ENCODE measurements at regions not wholly inside any gene's neighbourhood (a gene's known extent, or its start where the extent isn't known, plus 50 kb on each side); places are given as distances from the start of the nearest gene placed in this dataset.
"Not testable (repeated sequence)": the region's sequence is repeated elsewhere in the genome, so short reads cannot be mapped to it uniquely, and the experiment has no call there.

DNA sequence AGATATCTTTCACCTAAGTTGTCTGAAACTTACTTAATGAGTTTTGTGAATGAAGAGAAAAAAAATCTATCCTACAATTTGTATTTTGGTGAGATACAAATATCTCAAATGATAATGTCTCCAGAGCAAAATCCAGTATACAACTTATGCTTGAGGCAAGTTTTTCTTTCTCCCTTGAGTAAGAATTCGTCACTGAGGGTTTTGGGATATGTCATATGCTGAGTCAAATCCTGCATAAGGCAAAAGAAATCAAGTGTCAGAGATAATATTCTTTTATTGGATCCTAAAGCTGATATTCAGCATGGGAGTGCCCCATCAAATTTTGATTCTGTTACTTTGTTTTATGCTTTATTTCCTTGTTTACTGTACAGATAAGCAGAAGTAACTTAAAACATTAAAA, 1308.6 kb downstream of the ARAP2 start:
- Mint-ChIP-seq H3K27me3 (no peaks in the 10 kb centered on the region), H3K4me3 (no peak overlapping the region), H3K9me3 (peaks cover 10% of the 10 kb centered on the region in 2 donors), H3K4me1 (no peaks in the 10 kb centered on the region), H3K27ac (no peak overlapping the region)
- DNase-seq (no peak), ATAC-seq (no peak)

DNA sequence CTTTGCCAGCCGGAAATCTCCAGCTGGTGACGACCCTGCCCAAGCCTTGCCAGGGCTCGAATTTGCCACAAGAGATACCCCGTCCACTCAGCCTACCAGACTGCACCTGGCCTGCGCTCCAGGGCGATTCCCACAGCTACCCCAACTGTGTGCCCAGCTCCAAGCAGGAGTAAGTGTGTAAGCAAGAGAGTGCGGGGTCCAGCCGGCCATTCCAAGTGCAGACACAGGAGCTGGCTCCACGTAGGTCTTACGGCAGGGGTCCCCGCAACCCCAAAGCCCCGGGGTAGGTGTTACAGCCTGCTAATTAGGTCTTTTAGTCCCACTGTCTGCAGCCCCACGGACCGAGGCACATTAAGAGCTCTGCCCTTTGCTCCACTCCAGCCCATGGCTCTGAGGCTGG, 1305.2 kb downstream of the ARAP2 start:
- Mint-ChIP-seq H3K4me1 (no peaks in the 10 kb centered on the region), H3K27me3 (no peaks in the 10 kb centered on the region), H3K4me3 (no peak overlapping the region), H3K9me3 (peaks cover 5 to 12% of the 10 kb centered on the region in 2 donors), H3K27ac (no peak overlapping the region)
- ATAC-seq (no peak), DNase-seq (no peak)

DNA sequence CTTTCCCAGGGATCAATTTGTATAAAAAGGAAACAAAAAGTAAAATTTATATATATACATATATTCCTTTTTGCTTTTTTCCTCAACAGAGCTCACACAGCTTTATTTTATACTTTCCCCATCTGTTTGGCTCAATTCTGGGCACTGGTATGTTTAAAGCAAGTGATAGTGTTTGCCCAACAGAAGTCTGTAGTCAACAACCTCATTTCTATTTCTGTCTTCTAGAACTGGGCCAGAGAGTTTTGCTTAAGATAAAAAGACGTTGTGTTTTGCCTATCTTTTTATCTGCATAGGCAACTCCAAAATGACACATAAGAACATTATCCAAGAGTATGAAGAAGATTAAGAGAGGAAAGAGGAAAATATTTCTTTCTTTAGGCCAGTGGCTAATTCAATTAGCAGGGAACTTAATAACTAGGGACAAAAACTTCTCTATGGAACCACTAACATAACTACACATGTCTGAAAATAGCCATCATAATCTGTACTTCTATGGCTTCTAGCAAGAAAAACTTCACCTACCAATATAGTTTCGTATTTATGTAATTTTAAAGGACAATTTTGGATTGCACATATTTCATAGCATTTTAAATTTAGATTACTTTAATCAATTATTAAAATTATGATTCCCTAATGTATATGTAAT, 1300.5 kb downstream of the ARAP2 start:
- DNase-seq: no peak
- no peak for ATAC-seq
- H3K4me1 Mint-ChIP-seq: no peaks in the 10 kb centered on the region

DNA sequence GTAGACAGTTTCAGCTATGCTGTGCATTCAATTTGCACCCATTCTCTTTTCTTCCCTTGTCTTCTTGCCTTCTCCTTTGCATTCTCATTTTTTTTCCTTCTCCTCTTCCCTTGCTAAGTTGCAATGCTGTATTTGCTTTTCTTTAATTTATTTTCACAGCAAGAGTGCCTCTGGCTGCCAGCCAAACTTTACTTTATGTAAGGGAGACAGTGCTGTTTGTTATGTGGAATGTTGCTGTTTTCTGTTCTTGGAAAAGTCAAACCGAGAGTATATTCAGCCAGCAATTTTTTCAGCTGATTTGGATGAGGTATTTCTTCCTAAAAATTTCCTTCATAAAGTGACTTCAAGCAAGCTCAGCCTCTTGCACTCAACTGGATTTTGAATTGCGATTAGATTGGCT, 1293.4 kb downstream of the ARAP2 start:
- no peaks in the 10 kb centered on the region for H3K27me3 Mint-ChIP-seq
- peaks cover 5 to 16% of the 10 kb centered on the region in 2 donors for H3K9me3 Mint-ChIP-seq
- H3K4me1 Mint-ChIP-seq: no peaks in the 10 kb centered on the region
- ATAC-seq (no peak), DNase-seq (no peak)
- H3K4me3 Mint-ChIP-seq: no peak overlapping the region
- H3K27ac Mint-ChIP-seq: no peak overlapping the region

More for the DNA sequence above, 1300.5 kb downstream of the ARAP2 start:
- Mint-ChIP-seq H3K4me3 (no peak overlapping the region), H3K9me3 (peaks cover 20 to 24% of the 10 kb centered on the region in 2 donors), H3K27ac (no peak overlapping the region), H3K27me3 (no peaks in the 10 kb centered on the region)

DNA sequence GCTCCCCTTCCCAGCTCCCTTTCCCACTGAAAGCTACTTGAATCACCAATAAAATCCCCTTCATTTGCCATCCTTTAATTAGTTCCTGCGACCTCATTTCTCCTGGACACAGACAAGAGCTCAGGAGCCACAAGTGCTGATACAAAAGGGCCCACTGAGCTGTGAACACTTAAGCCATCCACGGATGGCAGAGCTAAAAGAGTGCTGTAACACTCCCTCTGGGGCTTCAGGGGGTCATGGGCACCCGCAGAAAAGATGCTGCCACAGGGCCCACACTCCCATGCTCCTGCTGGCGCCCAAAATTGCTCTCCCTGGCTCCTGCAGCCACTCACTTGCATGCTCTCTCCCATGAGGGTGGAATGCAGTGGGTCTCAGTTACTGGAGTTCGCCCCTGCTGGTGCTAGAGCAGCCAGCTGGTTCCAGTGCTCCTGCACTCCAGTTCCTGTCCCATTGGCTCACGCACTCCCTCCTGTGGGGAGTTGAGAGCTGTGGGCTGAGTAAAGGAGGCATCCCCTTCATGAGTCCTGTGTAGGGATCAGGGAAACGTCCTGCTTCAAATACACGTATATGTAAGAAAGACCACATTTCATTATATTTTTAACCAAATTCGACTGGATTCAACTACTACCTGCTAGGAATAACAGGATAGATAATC, 1291.0 kb downstream of the ARAP2 start:
- no peak overlapping the region for H3K27ac Mint-ChIP-seq
- no peaks in the 10 kb centered on the region for H3K27me3 Mint-ChIP-seq
- H3K4me3 Mint-ChIP-seq: no peak overlapping the region

DNA sequence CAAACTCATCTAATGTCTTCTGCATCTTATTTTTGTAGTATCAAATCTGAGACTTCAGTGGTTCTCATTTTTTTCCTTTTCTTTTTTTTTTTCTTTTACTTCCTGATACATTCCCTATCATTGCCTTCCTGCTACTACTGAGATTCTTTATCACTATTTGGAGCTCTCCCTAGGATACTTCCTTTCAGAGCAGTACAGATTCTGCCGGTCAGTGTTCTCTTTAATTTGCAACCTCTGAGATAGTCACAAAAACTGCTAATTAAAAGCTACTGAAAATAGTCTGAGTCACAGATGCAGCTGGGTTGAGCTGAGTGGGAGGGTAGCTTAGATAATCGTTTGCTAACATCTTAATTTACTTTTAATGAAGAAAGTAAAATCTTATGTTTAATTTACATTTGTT, 1279.7 kb downstream of the ARAP2 start:
- Mint-ChIP-seq H3K27me3 (no peaks in the 10 kb centered on the region), H3K4me3 (no peak overlapping the region), H3K9me3 (peaks cover 9% of the 10 kb centered on the region in 2 donors), H3K27ac (no peak overlapping the region), H3K4me1 (no peaks in the 10 kb centered on the region)
- ATAC-seq (no peak), DNase-seq (no peak)

More for the DNA sequence above, 1291.0 kb downstream of the ARAP2 start:
- ATAC-seq (no peak), DNase-seq (no peak)
- Mint-ChIP-seq H3K4me1 (no peaks in the 10 kb centered on the region), H3K9me3 (peaks cover 11 to 12% of the 10 kb centered on the region in 2 donors)

DNA sequence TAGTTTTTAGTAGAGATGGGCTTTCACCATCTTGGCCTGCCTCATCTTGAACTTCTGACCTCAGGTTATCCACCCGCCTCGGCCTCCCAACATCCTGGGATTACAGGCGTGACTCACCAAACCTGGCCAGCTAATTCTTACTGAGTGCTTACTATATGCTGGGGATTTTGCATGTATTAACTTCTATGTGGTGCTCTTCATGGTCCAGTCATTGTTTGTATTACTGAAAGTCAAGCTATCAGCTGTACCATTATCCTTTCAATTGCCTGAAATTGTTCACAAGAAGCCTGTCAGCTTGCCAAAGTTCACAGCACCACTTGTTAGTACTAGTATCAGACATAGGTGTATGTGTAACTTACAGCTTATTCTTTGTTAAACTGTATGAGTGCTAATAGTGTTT, 1272.1 kb downstream of the ARAP2 start:
- no peaks in the 10 kb centered on the region for H3K4me1 Mint-ChIP-seq
- no peak overlapping the region for H3K4me3 Mint-ChIP-seq
- DNase-seq (no peak), ATAC-seq (no peak)
- no peak overlapping the region for H3K27ac Mint-ChIP-seq
- H3K27me3 Mint-ChIP-seq: no peaks in the 10 kb centered on the region
- H3K9me3 Mint-ChIP-seq: no peaks in the 10 kb centered on the region

DNA sequence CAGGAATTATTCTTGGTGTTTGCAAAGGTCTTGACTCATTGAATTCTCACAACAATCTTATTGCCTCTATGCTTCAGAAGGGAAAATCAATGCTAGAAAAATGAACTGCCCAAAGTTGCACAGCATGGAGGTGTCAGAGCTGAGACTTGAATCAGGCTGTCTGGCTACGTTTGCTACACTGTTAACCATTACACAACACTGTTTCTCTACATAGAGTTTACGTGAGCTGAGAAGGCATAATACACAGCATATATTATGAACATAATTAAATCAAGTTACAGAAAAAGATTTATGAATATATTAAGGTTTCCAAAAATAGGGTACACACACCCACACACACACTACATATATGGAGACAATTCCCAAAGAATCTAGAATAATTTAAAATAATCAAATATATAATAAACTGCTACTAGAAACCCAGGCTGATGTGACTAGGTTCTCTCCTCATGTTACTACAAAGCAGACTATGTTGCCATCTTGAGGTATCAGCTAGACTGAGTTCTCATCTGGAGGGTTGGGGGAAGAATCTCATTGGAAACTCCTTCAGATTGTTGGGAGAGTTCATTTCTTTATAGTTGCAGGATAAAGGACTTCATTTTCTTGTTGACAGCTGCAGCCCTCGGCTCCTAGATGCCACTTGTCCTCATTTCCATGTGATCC, 1270.5 kb downstream of the ARAP2 start:
- Mint-ChIP-seq H3K27me3 (no peaks in the 10 kb centered on the region), H3K4me3 (no peak overlapping the region), H3K4me1 (no peaks in the 10 kb centered on the region), H3K27ac (no peak overlapping the region), H3K9me3 (no peaks in the 10 kb centered on the region)
- DNase-seq (no peak), ATAC-seq (no peak)

DNA sequence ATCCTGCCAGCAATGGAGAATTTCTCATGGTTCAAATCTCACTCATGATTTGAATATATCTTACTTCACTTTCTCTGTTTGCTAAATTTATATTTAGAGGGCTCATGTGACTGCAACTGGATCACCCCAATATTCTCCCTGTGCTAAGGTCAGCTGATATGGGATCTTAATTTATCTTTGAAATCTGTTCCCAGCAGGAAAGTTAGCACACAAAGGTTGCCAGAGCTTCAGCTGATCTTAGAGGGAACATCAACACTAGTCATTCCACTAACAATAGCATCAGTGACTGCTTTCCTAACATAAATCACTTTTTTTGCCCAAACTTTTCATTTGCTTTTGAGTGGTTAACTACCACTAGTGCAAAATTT, 1270.0 kb downstream of the ARAP2 start:
- no peak overlapping the region for H3K27ac Mint-ChIP-seq
- H3K4me3 Mint-ChIP-seq: no peak overlapping the region
- ATAC-seq (no peak), DNase-seq (no peak)
- no peaks in the 10 kb centered on the region for H3K4me1 Mint-ChIP-seq
- no peaks in the 10 kb centered on the region for H3K9me3 Mint-ChIP-seq
- H3K27me3 Mint-ChIP-seq: no peaks in the 10 kb centered on the region

DNA sequence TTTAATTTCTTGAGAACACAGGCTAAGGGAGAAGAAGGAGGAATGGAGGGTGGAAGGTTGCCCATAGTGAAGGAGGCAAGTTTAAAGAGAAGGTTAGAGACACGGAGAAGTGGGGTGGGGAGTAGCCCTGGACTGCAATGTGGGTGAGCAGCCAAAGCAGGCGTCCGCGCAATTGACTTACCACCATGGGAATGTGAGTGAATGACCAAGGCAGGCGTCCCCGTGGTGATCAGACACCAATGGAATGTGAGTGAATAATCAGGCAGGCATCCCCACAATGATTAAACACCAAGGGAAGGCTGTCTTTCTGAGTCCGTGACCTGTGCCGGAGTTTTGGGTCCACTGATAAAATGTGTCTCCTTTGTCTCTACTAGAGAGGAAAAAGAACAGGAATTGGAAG, 1223.1 kb downstream of the ARAP2 start:
- DNase-seq: not testable (repeated sequence)
- peaks cover 30 to 36% of the 10 kb centered on the region in 2 donors for H3K9me3 Mint-ChIP-seq

DNA sequence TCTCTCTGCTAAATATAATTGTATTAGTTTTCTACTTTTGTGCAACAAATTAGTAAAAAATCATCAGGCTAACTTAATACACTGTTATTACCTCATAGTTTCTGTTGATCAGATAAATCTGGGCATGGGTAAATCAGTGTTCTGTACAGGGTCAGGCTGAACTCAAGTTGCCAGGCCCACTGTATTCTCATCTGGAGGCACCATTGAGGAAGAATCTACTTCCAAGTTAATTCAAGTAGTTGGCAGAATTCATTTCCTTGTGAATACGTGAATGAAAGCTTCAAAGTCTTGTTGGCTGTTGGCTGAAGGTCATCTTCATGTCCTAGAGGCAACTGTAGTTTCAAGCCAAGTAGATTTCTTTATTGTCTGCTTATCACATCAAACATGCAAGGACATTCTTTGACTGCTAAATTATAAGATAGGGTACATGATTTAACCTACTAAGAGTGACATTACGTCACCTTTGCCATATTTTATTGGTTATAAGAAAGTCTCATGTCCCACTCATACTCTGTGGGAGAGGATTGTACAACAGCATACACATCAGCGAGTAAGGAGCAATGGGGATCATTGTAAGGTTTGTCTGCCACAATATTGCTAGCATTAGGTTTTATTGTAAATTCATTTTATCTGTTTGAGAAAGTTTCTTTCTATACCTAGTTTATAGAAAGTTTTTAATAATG, 1219.0 kb downstream of the ARAP2 start:
- Mint-ChIP-seq H3K27ac (no peak overlapping the region), H3K4me3 (no peak overlapping the region), H3K27me3 (no peaks in the 10 kb centered on the region), H3K4me1 (no peaks in the 10 kb centered on the region), H3K9me3 (peaks cover 10 to 19% of the 10 kb centered on the region in 2 donors)
- ATAC-seq: no peak
- no peak for DNase-seq

More for the DNA sequence above, 1223.1 kb downstream of the ARAP2 start:
- not testable (repeated sequence) for H3K4me3 Mint-ChIP-seq, H3K4me1 Mint-ChIP-seq, H3K27me3 Mint-ChIP-seq, H3K27ac Mint-ChIP-seq, ATAC-seq

DNA sequence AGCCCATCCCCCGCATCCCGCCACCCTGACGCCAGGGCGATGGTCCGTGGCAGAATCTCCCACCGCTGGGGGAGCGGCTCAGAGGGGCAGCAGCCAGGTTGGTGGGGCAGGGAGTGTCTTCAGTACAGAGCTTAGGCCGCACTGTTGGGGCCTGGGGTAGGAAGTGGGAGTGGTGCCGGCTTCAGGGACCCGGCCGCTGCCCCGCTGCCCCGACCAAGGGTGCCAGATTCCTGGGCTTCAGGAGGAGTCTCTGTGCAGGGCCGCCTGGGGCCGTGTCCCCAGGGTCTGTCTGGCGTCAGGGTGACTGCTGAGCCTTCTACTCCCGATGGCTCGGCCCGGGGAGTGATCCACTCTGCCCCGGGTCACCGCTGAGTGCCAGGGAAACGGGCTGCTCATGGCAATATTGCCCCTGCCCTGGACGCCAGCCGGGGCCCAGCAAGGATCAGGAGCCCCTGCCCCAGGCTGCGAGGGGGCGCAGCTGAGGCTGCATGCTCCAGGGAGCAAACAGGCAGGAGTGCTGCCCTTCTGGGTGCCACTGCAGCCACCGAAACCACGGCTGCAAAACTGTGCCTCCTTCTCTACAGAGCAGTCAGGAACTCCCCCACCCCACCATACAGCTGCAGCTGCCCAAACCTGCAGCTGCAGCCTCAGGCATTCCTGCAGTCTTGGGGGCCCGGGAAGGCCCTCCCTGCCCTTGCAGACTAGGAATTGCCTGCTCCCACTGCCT, 1206.1 kb downstream of the ARAP2 start:
- Mint-ChIP-seq H3K27me3 (no peaks in the 10 kb centered on the region), H3K27ac (no peak overlapping the region), H3K4me3 (no peak overlapping the region), H3K4me1 (no peaks in the 10 kb centered on the region), H3K9me3 (peaks cover 0 to 5% of the 10 kb centered on the region in 2 donors)
- DNase-seq: no peak
- ATAC-seq: peak; percentile 33

DNA sequence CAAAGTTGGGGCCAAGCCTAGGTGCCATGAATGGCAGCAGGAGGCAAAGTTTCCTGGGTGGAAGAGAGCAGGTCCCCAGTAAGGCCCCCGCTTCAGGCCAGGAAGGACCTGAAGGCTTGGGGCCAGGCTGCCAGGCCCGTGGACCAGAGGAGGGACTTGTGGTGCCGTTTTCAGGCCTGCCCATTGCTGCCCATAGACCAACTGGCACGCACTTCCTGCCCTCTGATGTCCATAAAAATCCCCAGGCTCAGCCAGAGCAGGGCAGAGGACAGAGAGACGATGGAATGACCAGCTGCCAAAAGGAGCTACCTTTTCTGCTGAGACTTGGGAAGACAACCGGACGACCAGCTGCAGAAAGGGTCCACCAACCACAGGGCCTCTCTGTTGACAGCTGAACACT, 1205.5 kb downstream of the ARAP2 start:
- peak; percentile 18 for ATAC-seq

DNA sequence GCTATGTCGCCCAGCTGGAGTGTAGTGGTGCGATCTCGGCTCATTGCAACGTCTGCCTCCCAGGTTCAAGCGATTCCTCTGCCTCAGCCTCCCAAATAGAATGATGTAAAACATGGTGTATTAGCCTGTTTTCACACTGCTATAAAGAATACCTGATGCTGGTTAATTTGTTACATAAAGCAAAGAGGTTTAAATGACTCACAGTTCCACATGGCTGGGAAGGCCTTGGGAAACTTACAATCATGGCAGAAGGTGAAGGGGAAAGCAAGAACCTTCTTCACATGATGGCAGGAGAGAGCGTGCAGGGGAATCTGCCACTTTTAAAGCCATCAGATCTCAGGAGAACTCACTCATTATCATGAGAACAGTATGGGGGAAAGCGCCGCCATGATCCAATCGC, 1191.8 kb downstream of the ARAP2 start:
- DNase-seq (no peak), ATAC-seq (no peak)
- Mint-ChIP-seq H3K4me3 (no peak overlapping the region), H3K4me1 (no peaks in the 10 kb centered on the region), H3K9me3 (no peaks in the 10 kb centered on the region), H3K27ac (no peak overlapping the region), H3K27me3 (no peaks in the 10 kb centered on the region)

More for the DNA sequence above, 1205.5 kb downstream of the ARAP2 start:
- Mint-ChIP-seq H3K4me3 (no peak overlapping the region), H3K27ac (no peak overlapping the region), H3K27me3 (no peaks in the 10 kb centered on the region), H3K4me1 (no peaks in the 10 kb centered on the region), H3K9me3 (peaks cover 0 to 4% of the 10 kb centered on the region in 2 donors)
- no peak for DNase-seq

DNA sequence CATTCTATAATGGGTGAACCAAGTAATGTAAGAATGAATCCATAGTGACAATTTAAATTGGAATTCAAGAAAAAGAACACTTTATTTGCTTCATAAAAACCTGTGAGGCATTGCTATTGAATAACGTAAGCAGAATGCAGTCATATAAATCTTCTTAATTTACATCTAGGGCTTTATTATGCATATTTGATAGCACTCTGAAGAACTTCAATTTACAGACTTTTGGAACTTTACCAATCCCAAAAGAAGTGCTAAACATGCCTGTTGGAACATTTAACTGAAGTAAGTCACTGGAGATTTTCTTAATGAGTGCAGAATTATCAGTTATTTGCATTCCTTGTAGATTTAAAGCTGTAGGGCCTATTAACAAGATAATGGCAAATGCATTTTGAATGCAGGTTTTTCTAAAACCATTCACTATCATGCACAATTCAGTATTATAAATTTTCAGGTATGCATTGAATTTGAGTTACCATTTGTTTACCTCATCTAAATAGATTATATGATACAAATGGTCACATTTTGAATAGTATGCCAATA, 1181.2 kb downstream of the ARAP2 start:
- no peaks in the 10 kb centered on the region for H3K27me3 Mint-ChIP-seq
- no peak for ATAC-seq
- H3K4me1 Mint-ChIP-seq: no peaks in the 10 kb centered on the region
- DNase-seq: no peak
- H3K27ac Mint-ChIP-seq: no peak overlapping the region
- no peak overlapping the region for H3K4me3 Mint-ChIP-seq
- no peaks in the 10 kb centered on the region for H3K9me3 Mint-ChIP-seq

All from stimulated activated naive CD8-positive, alpha-beta T cell treated with anti-CD3 and anti-CD28 coated beads, Interleukin-15, amount 100 ng/mL, for 72 hours (primary cell).